HepG2 (cell line): ENCODE measurements at regions not wholly inside any gene's neighbourhood (a gene's known extent, or its start where the extent isn't known, plus 50 kb on each side); places are given as distances from the start of the nearest gene placed in this dataset.

Experiments
- ATAC-seq: fragments of 200-7000 bp; cut with Tn5 transposase; 3 replicates; pipeline ENCODE4 v1.9.1; 2020; ENCODE audit warnings: mild to moderate bottlenecking, moderate library complexity
- BruUV-seq: library from RNA; stranded (reverse); fragments of 400-500 nt; replicated peaks from 2 replicates; lab custom pipeline; 2021; lab: Mats Ljungman, UMichigan
- CTCF ChIA-PET: fragments of 300-600 bp; formaldehyde crosslinking; extraction: SDS; loops from one replicate; lab custom pipeline; 2021; ENCODE audit warnings: low total read pairs, inconsistent platforms, low intra/inter-chr PET ratio; lab: Yijun Ruan, JAX
- POLR2A ChIA-PET: fragments of 350-600 bp; sonication (Branson Sonifier 250); formaldehyde crosslinking; loops from one replicate; lab custom pipeline; 2020; ENCODE audit warnings: antibody characterized with exemption, inconsistent platforms; lab: Yijun Ruan, JAX
- DNase-seq: peaks from one replicate; pipeline ENCODE4 v3.0.0-alpha.2; 2015; ENCODE audit warnings: low spot score
- FAIRE-seq: peaks from 3 replicates; lab custom pipeline; 2011; peaks lifted over from hg19 to GRCh38; lab: Jason Lieb, UNC
- H2AFZ ChIP-seq: one replicate; pipeline ENCODE4 v1.6.1; 2011; ENCODE audit warnings: low read length, inconsistent platforms
- H3K27ac ChIP-seq: fragments of 300-600 bp; 3 replicates; pipeline ENCODE4 v1.8.0; 2011; ENCODE audit warnings: mixed run types, mild to moderate bottlenecking, mixed read lengths, low read length, inconsistent platforms; ENCODE audit not compliant: insufficient read depth; ENCODE audit errors: extremely low read length
- H3K27me3 ChIP-seq, 2 experiments: fragments of 200-600 bp in 1 of 2; 2 replicates in 1 of 2; 3 replicates in 1 of 2; pipeline versions ENCODE4 v1.6.0 to v1.8.0; 2011; ENCODE audit warnings: low read length in 2 of 2, mild to moderate bottlenecking in 2 of 2, moderate library complexity in 2 of 2, inconsistent platforms in 1 of 2; ENCODE audit not compliant: insufficient read depth in 2 of 2, control insufficient read depth in 1 of 2
- H3K36me3 ChIP-seq, 2 experiments: fragments of 200-600 bp in 1 of 2; replicated peaks in 1 of 2; 2 replicates in 1 of 2; 3 replicates in 1 of 2; pipeline versions ENCODE4 v1.5.1 to v1.8.0; 2011; ENCODE audit warnings: low read length in 2 of 2, inconsistent platforms in 1 of 2; ENCODE audit not compliant: insufficient read depth in 2 of 2, control insufficient read depth in 1 of 2
- H3K4me1 ChIP-seq: 2 replicates; pipeline ENCODE4 v1.5.1; 2012; ENCODE audit warnings: low read length, inconsistent platforms; ENCODE audit not compliant: insufficient read depth
- H3K4me2 ChIP-seq: 2 replicates; pipeline ENCODE4 v1.6.0; 2011; ENCODE audit warnings: low read depth, low read length, inconsistent platforms
- H3K4me3 ChIP-seq, 3 experiments: fragments of 200-600 bp in 1 of 3; sonication (generic), shearing (Covaris generic) in 1 of 3; replicated peaks in 1 of 3; 2 replicates each; pipeline ENCODE4 v1.5.1; 2011 to 2016; ENCODE audit warnings: low read length in 3 of 3, inconsistent platforms in 2 of 3, low read depth in 2 of 3, mild to moderate bottlenecking in 2 of 3, control low read depth in 1 of 3, mixed read lengths in 1 of 3; ENCODE audit not compliant: insufficient read depth in 1 of 3
- H3K79me2 ChIP-seq: one replicate; pipeline ENCODE4 v1.6.1; 2011; ENCODE audit warnings: low read length, inconsistent platforms; ENCODE audit not compliant: insufficient read depth
- H3K9ac ChIP-seq: 2 replicates; pipeline ENCODE4 v1.6.0; 2011; ENCODE audit warnings: mild to moderate bottlenecking, low read depth, low read length, inconsistent platforms; ENCODE audit not compliant: insufficient read depth
- H3K9me3 ChIP-seq: 2 replicates; pipeline ENCODE4 v1.5.1; 2012; ENCODE audit warnings: mild to moderate bottlenecking, low read length
- H4K20me1 ChIP-seq: 2 replicates; pipeline ENCODE4 v1.6.0; 2011; ENCODE audit warnings: inconsistent platforms, mild to moderate bottlenecking, low read length, moderate library complexity; ENCODE audit not compliant: insufficient read depth
- AHR ChIP-seq: IDR thresholded peaks from 2 replicates; pipeline ENCODE4 v1.6.1; 2018; ENCODE audit warnings: missing genetic modification reagents, missing compliant biosample characterization
- ETV6 ChIP-seq: sonication (generic); formaldehyde crosslinking; conservative IDR thresholded peaks from 2 replicates; pipeline ENCODE4 v1.4.0; 2020; ENCODE audit warnings: missing genetic modification reagents
- MED8 ChIP-seq: sonication (generic); formaldehyde crosslinking; IDR thresholded peaks from 2 replicates; pipeline ENCODE4 v1.8.1; 2023; ENCODE audit warnings: mild to moderate bottlenecking, missing genetic modification reagents; ENCODE audit not compliant: insufficient replicate concordance
- RERE ChIP-seq: IDR thresholded peaks from 2 replicates; pipeline ENCODE4 v1.6.1; 2016; ENCODE audit warnings: low read depth, missing genetic modification reagents, missing compliant biosample characterization
- SKI ChIP-seq: fragments of 450-650 bp; IDR thresholded peaks from one replicate; pipeline ENCODE4 v1.6.1; 2018; ENCODE audit warnings: mild to moderate bottlenecking; ENCODE audit not compliant: partially characterized antibody
- WGBS: methylation state at CpG from one replicate; pipeline ENCODE4 v1.1.6; 2017; ENCODE audit warnings: low lambda C conversion rate; 5-methylcytosine and 5-hydroxymethylcytosine counted together
- in situ Hi-C: cut with HindIII; loops from 2 replicates; pipeline ENCODE4 v1.10.0; 2017; ENCODE audit warnings: low pct_unique_long_range_greater_than_20kb; ENCODE audit not compliant: extremely low pct_ligation_motif_present
- intact Hi-C: fragments of 100-400 bp; cut with micrococcal nuclease; formaldehyde crosslinking; loops from one replicate; pipeline ENCODE4 v1.10.0; 2022; ENCODE audit not compliant: unreplicated experiment

GRCh38 chr4:14934704-14935390 lies 67.4 kb upstream of the CPEB2 start (continued):
- TF ChIP-seq RERE (CRISPR knock-in tag) (no peak), ETV6 (CRISPR knock-in tag) (no peak), SKI (no peak), MED8 (CRISPR knock-in tag) (no peak)

GRCh38 chr4:14943749-14944148 lies 58.5 kb upstream of the CPEB2 start:
- Histone ChIP-seq H3K4me1 (no peaks in the 10 kb centered on the region), H3K9ac (no peak overlapping the region), H3K9me3 (no peaks in the 10 kb centered on the region), H3K27me3 (no peaks in the 10 kb centered on the region), H3K36me3 (no peaks in the 10 kb centered on the region), H3K4me3 (no peak overlapping the region), H3K27ac (no peak overlapping the region), H3K4me2 (no peak overlapping the region), H3K79me2 (no peaks in the 10 kb centered on the region), H4K20me1 (no peaks in the 10 kb centered on the region), H2AFZ (no peak overlapping the region)
- FAIRE-seq, result no peak
- no peak for TF ChIP-seq AHR (CRISPR knock-in tag)
- ATAC-seq, result no peak
- in situ Hi-C loops, result no loop called here
- BruUV-seq, result no TSS peak
- DNase-seq, result no peak
- 60% methylated on average over 7 of the region's 7 CpGs for WGBS
- POLR2A ChIA-PET, result no interaction called here
- CTCF ChIA-PET, result no interaction called here
- intact Hi-C loops, result no loop called here
